ENCODE measurements at regions not wholly inside any gene's neighbourhood (a gene's known extent, or its start where the extent isn't known, plus 50 kb on each side); places are given as distances from the start of the nearest gene placed in this dataset.

- TF ChIP-seq, protein P1, sequence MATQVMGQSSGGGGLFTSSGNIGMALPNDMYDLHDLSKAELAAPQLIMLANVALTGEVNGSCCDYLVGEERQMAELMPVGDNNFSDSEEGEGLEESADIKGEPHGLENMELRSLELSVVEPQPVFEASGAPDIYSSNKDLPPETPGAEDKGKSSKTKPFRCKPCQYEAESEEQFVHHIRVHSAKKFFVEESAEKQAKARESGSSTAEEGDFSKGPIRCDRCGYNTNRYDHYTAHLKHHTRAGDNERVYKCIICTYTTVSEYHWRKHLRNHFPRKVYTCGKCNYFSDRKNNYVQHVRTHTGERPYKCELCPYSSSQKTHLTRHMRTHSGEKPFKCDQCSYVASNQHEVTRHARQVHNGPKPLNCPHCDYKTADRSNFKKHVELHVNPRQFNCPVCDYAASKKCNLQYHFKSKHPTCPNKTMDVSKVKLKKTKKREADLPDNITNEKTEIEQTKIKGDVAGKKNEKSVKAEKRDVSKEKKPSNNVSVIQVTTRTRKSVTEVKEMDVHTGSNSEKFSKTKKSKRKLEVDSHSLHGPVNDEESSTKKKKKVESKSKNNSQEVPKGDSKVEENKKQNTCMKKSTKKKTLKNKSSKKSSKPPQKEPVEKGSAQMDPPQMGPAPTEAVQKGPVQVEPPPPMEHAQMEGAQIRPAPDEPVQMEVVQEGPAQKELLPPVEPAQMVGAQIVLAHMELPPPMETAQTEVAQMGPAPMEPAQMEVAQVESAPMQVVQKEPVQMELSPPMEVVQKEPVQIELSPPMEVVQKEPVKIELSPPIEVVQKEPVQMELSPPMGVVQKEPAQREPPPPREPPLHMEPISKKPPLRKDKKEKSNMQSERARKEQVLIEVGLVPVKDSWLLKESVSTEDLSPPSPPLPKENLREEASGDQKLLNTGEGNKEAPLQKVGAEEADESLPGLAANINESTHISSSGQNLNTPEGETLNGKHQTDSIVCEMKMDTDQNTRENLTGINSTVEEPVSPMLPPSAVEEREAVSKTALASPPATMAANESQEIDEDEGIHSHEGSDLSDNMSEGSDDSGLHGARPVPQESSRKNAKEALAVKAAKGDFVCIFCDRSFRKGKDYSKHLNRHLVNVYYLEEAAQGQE (IDR thresholded peaks at IDR 0.05; ENCODE audit: unreplicated experiment) = no peak
- TF ChIP-seq ZNF462 (CRISPR knock-in tag; IDR thresholded peaks at IDR 0.05) = no peak
- TF ChIP-seq EZH2 (IDR thresholded peaks at IDR 0.05; ENCODE audit: low read depth, unreplicated experiment) = no peak
Observed at GRCh38 chr16:51245658-51245995, 94.6 kb upstream of the SALL1 start (continued).

- Histone ChIP-seq H3K27ac (ENCODE audit: low read depth) (no peak overlapping the region), H3K4me3 (no peak overlapping the region), H3K4me2 (no peak overlapping the region), H3K9me2 (ENCODE audit: insufficient read depth) (0 out of 2 replicates have a peak, but pooled peaks cover 2% of the 10 kb centered on the region), H3K27me3 (ENCODE audit: insufficient read depth) (no peaks in the 10 kb centered on the region), H3F3A (replicated peaks; ENCODE audit: low read depth) (no peaks in the 10 kb centered on the region), H4K20me1 (replicated peaks; ENCODE audit: insufficient read depth) (no peaks in the 10 kb centered on the region), H3K36me3 (ENCODE audit: insufficient read depth) (no peaks in the 10 kb centered on the region), H2AFZ (0 out of 2 replicates have a peak overlapping the region, but pooled peaks have one; percentile 10), H3K4me1 (ENCODE audit: insufficient read depth) (0 out of 2 replicates have a peak, but pooled peaks cover 4% of the 10 kb centered on the region), H3K79me2 (replicated peaks; ENCODE audit: insufficient read depth) (no peaks in the 10 kb centered on the region)
- ATAC-seq (no peak), DNase-seq (ENCODE audit: low spot score) (no peak)
- Mint-ChIP-seq H3K4me3 (no peak overlapping the region), H3K36me3 (ENCODE audit: low read depth) (no peaks in the 10 kb centered on the region), H3K27ac (no peak overlapping the region), H3K9me3 (peaks cover 4% of the 10 kb centered on the region; the same call in 1 of the 3 replicates), H3K4me1 (peaks cover 13% of the 10 kb centered on the region), H3K27me3 (ENCODE audit: insufficient read depth, low read depth, poor library complexity) (peaks cover 2% of the 10 kb centered on the region)
- TF ChIP-seq EZH2phosphoT487 (IDR thresholded peaks at IDR 0.05; ENCODE audit: unreplicated experiment) (no peak), ZNF462 (CRISPR knock-in tag; IDR thresholded peaks at IDR 0.05) (no peak)
Observed at GRCh38 chr16:51244887-51245657, 94.0 kb upstream of the SALL1 start.
